Astrocyte of the hippocampus (primary cell): ENCODE measurements at regions not wholly inside any gene's neighbourhood (a gene's known extent, or its start where the extent isn't known, plus 50 kb on each side); places are given as distances from the start of the nearest gene placed in this dataset.
"Not testable (repeated sequence)": the region's sequence is repeated elsewhere in the genome, so short reads cannot be mapped to it uniquely, and the experiment has no call there.

ENCODE experiments used
- DNase-seq: peaks from one replicate; pipeline ENCODE4 v3.0.0; 2011; ENCODE audit warnings: low read depth, low spot score

GRCh38 chr12:59085690-59086089 is 165.4 kb upstream of the LRIG3 start:
- DNase-seq: no peak

- DNase-seq: peak; percentile 78
Observed at GRCh38 chr12:59084511-59085375, 164.4 kb upstream of the LRIG3 start.

- no peak for DNase-seq
Observed at GRCh38 chr12:59082952-59083351, 162.6 kb upstream of the LRIG3 start.

GRCh38 chr12:59080101-59080500 is 159.8 kb upstream of the LRIG3 start:
- no peak for DNase-seq

- no peak for DNase-seq
Observed at GRCh38 chr12:59079472-59079871, 159.2 kb upstream of the LRIG3 start.

- no peak for DNase-seq
Observed at GRCh38 chr12:59079002-59079401, 158.7 kb upstream of the LRIG3 start.

DNA sequence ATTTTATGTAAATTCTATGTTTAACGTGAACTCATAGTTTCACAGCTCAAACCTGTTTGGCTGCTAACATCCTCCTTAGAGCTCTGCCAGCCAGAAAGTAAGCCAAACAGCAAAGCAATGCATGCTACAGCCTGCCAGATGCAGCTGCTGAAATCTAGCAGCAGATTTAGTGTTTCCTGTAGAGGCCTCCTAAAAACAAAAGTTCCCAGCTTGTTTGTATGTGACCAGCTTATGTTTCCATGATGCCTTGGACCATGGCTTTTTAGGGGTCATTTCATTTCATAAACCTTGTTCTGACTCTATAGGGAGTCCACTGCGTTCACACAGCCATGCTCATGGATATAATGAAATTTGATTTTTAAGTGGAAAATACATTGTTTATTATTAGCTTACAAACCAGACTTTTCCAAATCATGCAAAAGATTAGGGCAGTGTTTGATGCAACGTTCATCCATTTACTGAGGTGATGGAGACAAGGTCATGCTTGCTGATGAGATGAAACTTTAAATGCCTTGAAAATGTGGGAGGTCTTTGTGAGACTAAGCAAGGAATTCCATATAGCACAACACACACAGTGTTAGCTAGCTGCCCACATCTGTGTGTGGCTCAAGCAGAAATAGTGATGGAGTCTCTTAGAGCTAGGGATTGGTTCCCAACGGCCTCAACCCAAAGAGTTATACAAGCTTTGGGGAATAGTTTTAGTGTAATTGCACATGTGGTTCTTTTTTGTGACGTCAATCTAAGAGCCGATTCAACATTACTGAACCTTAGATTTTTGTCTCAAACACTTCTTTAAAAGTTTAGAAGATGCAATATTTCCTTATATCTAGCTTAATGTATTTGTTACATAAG is 157.5 kb upstream of the LRIG3 start:
- no peak for DNase-seq

DNA sequence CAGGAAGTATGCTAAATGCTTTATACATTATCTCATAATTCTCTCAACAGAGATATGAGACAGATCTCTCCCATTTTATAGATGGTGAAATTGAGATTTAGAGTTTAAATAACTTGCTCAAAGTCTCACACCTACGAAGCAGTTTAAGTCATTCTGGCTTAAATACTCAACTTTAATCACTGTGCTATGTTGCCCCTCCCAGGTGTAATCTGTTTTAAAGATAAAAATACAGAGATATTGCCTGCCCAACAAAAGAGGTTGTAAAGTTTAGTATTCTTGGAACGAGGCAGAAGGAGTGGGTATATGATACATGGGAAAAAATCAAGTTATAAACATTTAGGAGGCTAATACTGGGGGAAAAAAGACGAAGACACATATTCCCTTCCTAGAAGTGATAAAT is 156.8 kb upstream of the LRIG3 start:
- no peak for DNase-seq

DNA sequence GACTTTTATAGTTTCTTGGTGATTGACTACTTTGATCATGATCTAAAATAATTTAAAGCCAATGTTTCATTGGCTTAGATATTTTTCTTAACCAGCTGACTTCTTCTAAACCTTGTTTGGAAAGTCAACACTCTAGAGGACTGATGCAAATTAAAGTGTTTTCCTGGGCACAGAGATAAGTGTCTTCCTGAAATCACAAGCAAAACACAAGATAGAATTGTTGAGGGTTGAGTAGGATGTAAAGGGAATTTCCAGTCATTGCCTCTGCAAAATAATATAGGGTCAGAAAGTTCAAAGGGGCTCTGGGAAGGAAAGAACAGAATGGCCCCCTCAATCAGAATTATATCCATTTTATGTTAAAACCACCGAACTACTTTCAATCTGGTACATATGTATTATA is 156.3 kb upstream of the LRIG3 start:
- DNase-seq: no peak

GRCh38 chr12:59075968-59076490 is 155.7 kb upstream of the LRIG3 start:
- DNase-seq: no peak

DNA sequence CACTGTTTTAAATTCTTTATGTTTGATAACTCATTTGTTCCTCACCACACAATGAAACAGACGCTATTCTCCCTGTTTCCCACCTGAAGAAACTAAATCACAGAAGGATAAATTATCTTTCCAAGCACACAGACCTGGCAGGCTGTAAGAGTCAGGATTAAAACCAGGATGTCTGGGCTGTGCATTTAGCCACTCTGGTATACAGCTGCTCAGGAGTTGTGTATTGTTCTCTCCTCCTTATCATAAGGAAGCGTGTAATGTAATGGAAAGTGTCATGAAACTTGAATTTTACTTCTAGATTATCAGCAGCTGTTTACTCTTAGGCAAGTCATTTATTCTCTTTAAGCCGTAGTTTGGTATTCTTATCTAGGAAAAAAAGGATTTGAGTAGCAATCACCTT is 154.8 kb upstream of the LRIG3 start:
- no peak for DNase-seq

DNA sequence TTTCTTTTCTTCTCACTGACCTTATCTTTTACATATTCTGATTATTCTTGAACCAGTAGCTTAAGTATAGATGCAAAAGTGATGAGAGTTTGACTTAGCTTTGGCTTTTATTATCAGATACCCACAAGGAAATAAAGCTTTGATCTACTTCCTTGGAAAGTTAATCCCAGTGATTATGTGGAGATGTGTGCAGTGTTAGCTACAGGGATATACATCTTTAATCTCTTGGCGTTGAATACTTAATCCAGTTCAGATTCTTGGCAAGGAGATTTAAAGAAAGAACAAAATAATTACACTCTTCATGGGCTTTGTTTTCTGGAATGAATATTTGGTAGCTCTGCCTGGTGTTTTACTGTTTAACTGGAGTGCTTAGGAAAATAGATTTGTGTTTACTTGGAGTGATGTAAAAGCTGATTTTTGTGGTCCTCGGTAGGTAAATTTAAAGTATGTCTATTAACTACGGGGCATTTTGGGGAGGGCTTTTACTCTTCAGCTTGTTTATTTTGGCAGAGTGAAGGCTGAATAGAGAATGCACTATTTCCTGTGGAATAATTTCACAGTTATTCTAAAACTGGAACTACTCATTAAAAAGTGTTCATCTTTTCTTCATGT is 150.1 kb upstream of the LRIG3 start:
- DNase-seq: no peak

GRCh38 chr12:59069516-59069915 is 149.2 kb upstream of the LRIG3 start:
- no peak for DNase-seq

DNA sequence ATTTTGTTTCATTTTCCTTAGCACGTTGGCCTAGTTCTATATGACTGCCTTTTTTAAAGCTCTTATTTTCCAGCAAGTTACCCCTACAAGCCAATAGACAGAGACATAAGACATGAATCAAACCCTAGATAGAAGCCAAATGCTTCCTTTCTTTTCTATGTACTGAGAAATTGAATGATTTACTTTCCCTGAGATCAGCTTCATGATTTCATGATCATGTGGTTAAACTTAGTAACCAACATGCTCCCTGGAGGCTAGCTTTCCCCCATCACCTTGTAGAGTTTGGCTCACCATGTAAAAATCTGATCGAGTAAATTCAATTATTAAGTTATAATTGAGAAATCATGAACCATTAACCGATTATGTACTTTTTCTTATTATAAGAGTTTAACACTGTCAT is 148.1 kb upstream of the LRIG3 start:
- DNase-seq: no peak

DNA sequence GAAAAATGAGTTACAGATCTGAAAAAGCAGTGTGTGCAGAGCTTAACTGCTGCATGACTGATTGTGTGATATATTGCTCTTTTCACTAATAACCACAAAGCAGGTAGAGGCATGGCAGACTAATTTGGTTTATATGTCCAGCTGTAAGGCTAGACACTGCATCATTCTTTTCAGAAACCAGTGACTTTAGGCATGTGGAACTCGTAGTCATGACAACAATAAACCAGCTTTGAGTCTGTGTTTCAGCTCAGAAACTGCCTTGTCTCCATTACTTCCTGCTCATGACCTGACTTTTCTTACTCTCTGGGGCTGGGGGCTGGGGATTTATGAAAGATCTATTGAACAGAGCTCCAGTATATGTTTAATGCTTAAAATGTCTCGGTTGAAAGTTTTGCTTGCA is 146.8 kb upstream of the LRIG3 start:
- peak; percentile 85 for DNase-seq

GRCh38 chr12:59066445-59066844 is 146.1 kb upstream of the LRIG3 start:
- DNase-seq: no peak

DNA sequence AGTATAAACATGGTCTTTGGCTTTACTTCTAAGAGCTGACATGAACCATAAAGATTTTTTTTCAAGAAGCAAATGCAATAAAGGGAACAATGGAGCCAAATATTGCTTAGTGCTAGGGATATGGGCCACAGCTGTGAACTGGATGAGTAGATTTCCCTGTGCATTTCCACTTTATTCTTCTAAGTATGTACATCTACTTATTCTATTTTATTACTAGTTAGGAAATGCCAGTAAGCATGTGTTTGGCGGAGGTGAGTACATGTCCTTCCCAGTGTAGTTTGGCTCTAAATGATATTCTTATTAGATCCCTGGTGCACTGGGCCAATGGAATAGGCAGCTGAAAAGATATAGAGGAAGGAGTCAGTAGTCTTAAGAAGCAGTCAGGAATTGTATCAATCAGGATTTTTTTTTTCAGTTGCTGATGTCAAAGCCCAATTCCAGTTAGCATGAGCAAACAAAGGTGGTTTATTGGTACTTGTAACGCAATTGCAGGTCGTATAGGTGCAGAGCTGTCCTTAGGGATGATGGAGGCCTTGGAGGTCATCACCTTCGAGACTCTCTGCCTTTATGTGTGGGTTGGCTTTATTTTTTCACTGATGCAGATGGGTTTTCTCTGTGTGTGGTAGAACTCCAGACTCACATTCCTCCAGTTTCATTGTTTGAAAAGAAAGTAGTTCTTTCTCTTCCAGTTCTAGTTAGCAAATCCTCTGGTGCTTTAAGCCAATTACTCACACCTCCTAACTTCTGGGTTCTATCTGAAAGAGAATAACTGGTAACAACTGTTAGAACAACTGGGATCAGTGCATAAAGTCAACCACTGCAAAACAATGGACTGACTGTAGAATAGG is 139.0 kb upstream of the LRIG3 start:
- no peak for DNase-seq

GRCh38 chr12:59056966-59057365 is 136.7 kb upstream of the LRIG3 start:
- DNase-seq: no peak

DNA sequence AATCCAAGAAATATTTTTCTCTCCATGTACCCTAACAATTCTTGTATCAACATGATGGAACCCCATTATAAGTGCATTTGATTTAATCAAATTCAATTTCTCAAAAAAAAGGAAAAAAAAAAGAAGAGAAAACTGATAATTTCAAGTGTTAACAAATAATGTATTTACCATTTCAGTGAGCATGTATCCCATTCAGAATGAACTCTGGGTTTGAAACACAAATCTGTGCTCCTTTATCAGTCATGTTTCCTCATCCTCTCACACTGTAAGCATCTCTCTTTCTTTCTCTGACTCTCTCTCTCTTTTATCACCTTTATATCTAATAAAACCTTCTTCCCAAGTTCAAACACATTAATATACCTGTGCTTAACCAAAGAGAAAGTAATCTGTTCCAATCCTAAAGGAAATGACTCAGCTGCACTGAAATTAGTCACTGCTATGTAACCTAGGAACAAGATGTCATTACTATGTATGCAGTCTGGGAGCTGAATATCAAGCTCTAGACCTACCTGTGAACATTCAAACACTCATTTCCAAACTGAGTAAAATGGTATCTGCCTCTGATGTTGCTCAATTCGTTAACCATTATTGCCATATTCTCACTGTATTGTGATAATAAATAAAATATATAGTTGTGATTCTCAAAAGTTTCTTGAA is 135.0 kb upstream of the LRIG3 start:
- peak; percentile 59 for DNase-seq

DNA sequence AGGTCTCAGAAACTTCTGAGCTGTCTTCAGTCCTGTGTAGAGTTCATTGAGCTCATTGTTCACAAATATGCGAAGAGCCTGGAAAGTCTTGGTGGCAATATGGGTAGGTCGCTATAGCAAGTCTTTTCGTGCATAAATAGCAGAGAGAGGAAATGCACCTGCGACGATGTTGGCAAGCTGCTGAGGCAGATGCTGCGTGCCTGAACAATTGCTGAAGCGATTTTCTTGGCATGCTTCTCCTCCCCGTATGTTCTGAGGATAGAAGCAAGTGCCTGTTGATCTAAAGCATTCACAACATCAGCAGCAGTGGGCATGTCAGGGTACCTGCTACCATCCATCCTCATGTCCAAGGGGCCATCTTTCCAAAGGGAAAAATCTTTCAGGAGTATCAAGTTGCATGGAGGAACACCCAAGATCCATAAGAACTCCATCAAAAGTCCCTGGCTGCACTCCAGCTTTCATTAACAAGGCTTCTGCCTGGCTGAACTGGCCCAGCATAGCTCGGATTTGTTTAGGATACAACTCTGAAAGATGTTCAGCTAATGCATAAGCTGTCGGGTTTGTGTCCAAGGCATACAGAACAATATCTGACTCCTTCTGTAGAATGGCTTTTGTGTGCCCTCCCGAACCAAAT is 133.1 kb upstream of the LRIG3 start:
- DNase-seq: not testable (repeated sequence)
